GM18508 (cell line): ENCODE measurements at regions not wholly inside any gene's neighbourhood (a gene's known extent, or its start where the extent isn't known, plus 50 kb on each side); places are given as distances from the start of the nearest gene placed in this dataset.

Experiments
- ATAC-seq: cut with Tn5 transposase; IDR thresholded peaks from one replicate; pipeline ENCODE4 v1.9.1; 2021; ENCODE audit warnings: moderate number of reproducible peaks; ENCODE audit not compliant: insufficient read depth, unreplicated experiment

DNA sequence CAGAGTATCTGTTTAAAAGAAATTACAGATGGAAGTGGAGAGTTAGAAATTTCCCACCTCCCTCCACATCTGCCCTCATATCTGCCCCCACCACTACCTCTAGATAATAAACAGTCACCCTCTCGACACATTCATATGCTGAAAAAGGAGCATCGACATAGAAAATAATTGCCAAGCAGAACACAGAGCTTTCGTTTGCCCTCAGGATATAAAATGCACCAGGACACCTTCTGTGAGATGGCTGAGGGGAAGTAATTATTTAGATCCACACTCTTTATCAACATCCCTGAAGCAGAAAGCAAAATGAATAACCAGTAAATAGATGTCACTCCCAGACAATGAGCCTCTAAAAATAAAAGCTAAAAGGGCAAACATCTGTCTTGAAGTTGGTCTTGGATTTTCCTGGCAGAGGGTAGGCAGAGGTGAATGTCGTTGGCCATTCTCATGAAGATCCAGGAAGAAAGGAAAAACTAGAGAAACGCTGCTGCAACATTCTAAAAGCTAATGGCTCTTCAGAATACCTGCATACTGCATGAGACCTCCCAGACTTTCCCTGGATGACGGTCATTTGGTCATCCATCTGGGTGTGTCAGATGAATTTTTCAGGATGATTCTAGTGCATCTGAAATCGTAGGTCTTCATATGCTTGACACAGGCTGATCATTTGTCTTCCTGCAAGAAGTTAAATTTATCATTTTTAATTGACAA is 527.5 kb downstream of the RFC3 start:
- ATAC-seq = no peak

- ATAC-seq = no peak
Measured at GRCh38 chr13:34346626-34347025, 528.7 kb downstream of the RFC3 start.

DNA sequence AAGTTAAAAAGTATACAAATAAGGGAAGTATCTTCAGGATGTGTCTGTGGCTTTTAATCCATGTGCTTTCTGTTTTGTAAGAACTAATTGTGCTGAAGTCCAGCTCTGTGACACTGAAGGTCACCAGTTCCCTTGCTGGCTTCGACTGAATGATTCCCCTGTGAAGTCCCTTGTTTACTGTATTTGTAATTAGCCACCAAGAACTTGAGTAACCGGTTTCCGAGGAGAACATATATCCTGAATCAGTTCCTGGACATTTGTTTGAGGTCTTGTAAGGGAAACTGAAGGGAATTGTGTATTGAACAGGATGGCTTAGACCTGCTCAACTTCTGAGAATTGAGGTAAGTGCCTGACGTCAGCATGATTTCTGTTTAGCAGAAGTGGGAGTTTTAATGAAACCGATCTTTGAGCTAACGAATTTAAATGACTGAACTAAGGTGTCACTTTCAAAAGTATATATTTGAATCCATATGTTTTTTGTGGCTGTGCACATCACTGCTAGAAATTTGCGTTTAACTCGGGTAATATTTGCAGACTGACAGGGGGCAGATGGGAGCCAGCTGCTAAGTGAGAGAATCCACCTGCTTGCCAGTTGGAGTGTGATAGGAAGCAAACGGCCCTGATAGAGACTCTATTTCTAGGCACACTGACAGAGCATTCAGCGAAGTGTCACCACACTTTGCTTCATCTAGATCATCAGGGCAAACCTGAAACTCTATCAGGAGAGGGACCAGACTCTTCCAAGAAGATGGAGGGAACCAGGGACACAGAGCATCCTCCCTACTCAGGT is 530.0 kb downstream of the RFC3 start:
- no peak for ATAC-seq

GRCh38 chr13:34349091-34349722 is 531.3 kb downstream of the RFC3 start:
- ATAC-seq = no peak

GRCh38 chr13:34350671-34351070 is 532.7 kb downstream of the RFC3 start:
- no peak for ATAC-seq

- ATAC-seq = no peak
Measured at GRCh38 chr13:34351134-34351533, 533.2 kb downstream of the RFC3 start.

DNA sequence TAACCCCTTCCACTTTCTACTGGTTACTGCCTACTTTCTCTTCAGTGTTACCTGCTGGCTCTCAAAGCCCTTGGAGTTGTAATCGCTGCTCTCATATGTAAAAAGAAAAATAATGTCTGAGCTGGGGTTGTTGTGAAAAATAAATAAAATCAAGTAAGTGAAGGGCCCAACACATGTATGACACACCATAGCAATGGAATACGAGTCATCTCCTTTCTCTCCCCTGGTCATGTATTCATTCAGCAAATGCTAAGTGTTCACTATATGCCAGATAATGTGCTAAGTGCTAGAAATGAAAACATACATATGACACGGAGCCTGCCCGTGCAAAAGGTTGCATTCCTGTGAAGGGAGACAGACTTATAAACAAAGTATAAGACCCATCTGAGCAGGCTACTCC is 535.0 kb downstream of the RFC3 start:
- ATAC-seq = no peak

- no peak for ATAC-seq
Measured at GRCh38 chr13:34356686-34357434, 538.9 kb downstream of the RFC3 start.

DNA sequence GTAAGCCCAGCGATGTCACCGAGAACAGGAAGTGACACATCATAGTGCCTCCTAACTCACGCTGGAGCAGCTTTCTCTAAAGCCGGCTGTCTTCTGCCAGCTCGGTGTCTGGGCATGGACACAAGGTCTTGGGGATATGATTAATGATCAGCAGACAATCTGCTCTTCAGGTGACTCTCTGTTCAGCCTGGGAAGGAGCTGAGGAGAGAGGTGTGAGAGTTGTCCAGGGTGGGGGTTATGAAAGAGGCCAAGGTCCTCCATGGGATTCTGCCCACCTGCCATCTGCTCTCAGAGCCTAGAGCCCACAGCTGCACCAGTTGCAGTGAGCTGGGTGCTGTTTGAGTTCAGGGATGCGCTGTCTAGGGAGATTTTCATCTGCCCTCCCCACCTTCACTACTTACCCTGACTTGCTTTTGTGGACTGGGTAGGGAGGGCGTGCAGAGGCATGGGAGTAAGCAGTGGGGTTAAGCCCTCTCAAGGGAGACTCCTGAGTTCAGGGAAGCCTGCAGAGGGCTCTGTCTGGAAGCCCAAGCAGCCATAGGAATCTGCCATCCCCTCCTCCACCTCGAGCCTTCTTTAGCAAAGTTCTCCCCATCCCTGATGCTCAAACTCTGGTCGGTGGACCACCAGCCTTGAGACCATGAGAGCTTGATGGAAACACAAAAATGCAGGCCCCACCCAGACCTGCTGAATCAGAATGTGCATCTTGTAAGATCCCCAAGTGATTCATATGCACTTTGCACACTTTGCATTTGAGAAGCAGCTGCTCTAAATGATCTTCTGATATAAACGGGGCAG is 539.7 kb downstream of the RFC3 start:
- ATAC-seq = no peak

- ATAC-seq = no peak
Measured at GRCh38 chr13:34358811-34359513, 541.0 kb downstream of the RFC3 start.

GRCh38 chr13:34360702-34361101 is 542.8 kb downstream of the RFC3 start:
- no peak for ATAC-seq

- ATAC-seq = no peak
Measured at GRCh38 chr13:34361560-34361959, 543.6 kb downstream of the RFC3 start.

DNA sequence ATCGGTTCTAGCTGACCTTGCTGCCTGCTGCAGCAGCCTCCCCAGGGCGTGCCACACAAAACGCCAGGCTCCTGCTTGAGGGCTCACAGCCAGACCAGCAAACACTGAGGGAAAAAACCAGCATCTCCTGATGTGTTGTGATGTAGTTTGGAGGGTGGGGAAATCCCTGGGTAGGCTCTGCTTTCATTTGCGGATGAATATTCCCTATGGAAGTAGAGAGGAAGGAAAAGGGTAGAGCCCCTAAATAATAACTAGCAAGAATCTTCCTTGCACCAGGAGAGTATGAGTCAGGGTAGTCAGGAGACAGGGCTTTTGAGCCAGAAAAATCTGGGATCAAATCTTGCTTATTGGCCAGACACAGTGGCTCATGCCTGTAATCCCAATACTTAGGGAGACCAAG is 545.3 kb downstream of the RFC3 start:
- no peak for ATAC-seq

DNA sequence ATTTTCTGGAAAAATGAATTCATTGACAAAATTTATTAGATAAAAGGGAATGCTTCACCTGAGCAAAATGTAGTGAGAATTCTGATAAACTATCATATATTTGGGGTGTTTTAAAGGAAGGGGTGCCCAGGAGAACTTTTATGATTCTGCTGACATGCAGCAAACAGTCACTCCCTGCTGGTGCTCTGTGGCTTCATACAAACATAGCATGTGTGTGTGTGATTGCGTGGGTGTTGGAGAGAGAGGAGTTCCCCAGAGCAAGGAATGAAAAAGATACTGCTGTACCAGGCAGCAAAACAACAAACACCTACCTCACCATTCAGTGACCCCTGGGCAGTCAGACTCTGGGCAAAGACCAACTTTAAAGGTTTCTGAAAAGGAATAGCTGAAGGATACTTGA is 546.7 kb downstream of the RFC3 start:
- no peak for ATAC-seq

DNA sequence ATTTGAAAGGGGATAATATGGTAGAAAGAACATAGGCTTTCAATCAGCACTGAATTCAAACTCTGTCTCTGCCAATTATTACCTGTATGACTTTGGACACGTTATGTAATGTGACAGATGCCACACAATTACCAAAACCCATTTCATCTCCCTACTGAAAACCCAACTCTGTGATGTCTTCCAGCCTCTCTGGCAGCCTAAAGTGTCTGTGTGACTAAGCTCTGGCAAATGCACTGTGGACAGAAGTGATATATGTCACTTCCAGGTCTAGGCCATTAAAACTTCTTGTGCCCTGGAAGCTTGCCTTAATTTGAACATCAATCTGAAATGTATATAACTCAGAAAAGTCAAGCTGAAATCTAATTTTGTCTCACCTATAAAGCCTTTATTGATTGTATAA is 552.0 kb downstream of the RFC3 start:
- no peak for ATAC-seq

DNA sequence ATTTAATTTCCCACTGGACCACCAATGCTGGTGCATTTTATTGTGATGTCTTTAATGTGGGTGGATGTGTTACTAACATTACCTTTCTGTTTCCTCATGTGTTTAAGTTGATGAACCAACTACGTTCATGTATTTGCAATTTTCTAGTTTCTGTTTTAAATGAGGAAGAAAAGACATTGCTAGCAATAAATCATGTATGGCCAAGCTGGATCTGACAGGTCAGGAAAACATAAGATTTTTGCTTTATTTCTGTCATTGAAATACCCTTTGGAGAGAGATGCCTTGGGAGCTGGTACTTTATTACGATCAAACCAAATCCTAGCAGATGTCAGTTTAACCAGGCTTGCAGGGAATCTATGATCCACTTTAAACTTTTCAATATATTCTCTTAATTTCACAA is 553.2 kb downstream of the RFC3 start:
- no peak for ATAC-seq

- no peak for ATAC-seq
Measured at GRCh38 chr13:34371645-34372395, 553.9 kb downstream of the RFC3 start.

DNA sequence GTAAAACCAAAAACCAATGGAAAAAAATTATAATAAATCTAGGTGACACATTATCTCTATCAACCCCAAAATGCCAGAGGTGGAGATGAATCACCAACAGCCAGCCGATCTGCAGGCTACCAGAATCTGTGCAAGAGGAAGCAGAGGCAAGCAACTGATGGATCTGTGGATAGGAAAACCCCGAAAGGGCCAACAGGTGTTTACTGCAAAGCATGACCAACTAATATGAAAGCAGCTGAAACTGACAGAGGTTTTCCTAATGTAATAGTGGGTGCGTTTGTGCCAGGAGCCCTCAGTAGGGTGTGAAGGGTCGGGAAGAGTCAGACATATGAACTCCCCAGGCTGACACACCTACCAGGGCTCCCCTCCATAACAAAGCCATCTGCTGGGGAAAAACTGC is 554.6 kb downstream of the RFC3 start:
- no peak for ATAC-seq

DNA sequence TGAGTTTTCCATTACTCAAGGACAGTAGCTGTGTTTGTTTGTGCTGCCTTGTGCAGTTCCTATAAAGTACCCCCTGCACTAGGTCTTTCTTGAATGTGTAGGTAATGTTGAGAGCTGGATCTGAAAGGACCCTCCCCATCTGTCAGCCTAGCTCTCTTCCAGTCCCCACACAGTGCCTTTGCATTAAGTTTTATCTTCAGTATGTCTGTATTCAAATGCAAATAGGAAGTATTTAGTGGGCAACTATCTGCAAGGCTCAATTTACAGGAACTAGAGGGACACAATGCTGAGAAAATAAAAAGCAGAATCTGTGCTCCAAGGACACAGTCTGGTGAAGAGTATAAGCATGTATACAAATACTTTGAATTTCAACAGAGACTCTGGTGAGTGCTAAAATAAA is 558.5 kb downstream of the RFC3 start:
- ATAC-seq = no peak
